ENCODE measurements at regions not wholly inside any gene's neighbourhood (a gene's known extent, or its start where the extent isn't known, plus 50 kb on each side); places are given as distances from the start of the nearest gene placed in this dataset.

GRCh38 chr3:25904206-25904605 is 114.3 kb downstream of the OXSM start:
- TF ChIP-seq CTCF (IDR thresholded peaks at IDR 0.05; ENCODE audit: borderline replicate concordance, extremely low read depth, low read length, poor library complexity, severe bottlenecking) (no peak), EZH2 (IDR thresholded peaks at IDR 0.05; ENCODE audit: borderline replicate concordance, low read depth, low read length, severe bottlenecking) (no peak)

Data from DND-41 (cell line).